HG02884 (cell line): ENCODE measurements at regions not wholly inside any gene's neighbourhood (a gene's known extent, or its start where the extent isn't known, plus 50 kb on each side); places are given as distances from the start of the nearest gene placed in this dataset.

Experiments used
- ATAC-seq: cut with Tn5 transposase; IDR thresholded peaks from one replicate; pipeline ENCODE4 v1.9.1; 2021; ENCODE audit warnings: mild to moderate bottlenecking, moderate library complexity; ENCODE audit not compliant: unreplicated experiment

- no peak for ATAC-seq
Measured at GRCh38 chr21:26784974-26785373, 60.2 kb downstream of the ADAMTS1 start.

GRCh38 chr21:26783466-26784195, 61.6 kb downstream of the ADAMTS1 start:
- ATAC-seq = no peak

- ATAC-seq = no peak
Measured at GRCh38 chr21:26782747-26783146, 62.5 kb downstream of the ADAMTS1 start.

- ATAC-seq = no peak
Measured at GRCh38 chr21:26782331-26782730, 62.9 kb downstream of the ADAMTS1 start.

GRCh38 chr21:26781331-26781730, 63.9 kb downstream of the ADAMTS1 start:
- ATAC-seq = no peak

GRCh38 chr21:26777166-26777565, 68.0 kb downstream of the ADAMTS1 start:
- ATAC-seq = no peak

- ATAC-seq = no peak
Measured at GRCh38 chr21:26776310-26777021, 68.7 kb downstream of the ADAMTS1 start.

- ATAC-seq = no peak
Measured at GRCh38 chr21:26773058-26773457, 72.2 kb downstream of the ADAMTS1 start.

- ATAC-seq = no peak
Measured at GRCh38 chr21:26769613-26770188, 75.5 kb downstream of the ADAMTS1 start.

GRCh38 chr21:26766826-26767325, 78.3 kb downstream of the ADAMTS1 start:
- ATAC-seq = no peak

GRCh38 chr21:26761174-26761915, 83.9 kb downstream of the ADAMTS1 start:
- no peak for ATAC-seq

GRCh38 chr21:26759731-26760130, 85.5 kb downstream of the ADAMTS1 start:
- no peak for ATAC-seq

- ATAC-seq = no peak
Measured at GRCh38 chr21:26758083-26758880, 86.9 kb downstream of the ADAMTS1 start.

- ATAC-seq = no peak
Measured at GRCh38 chr21:26756491-26757159, 88.6 kb downstream of the ADAMTS1 start.

GRCh38 chr21:26754853-26755252, 90.4 kb downstream of the ADAMTS1 start:
- no peak for ATAC-seq

- ATAC-seq = no peak
Measured at GRCh38 chr21:26753822-26754221, 91.4 kb downstream of the ADAMTS1 start.

- ATAC-seq = no peak
Measured at GRCh38 chr21:26752849-26753248, 92.4 kb downstream of the ADAMTS1 start.

- no peak for ATAC-seq
Measured at GRCh38 chr21:26751305-26751704, 93.9 kb downstream of the ADAMTS1 start.

GRCh38 chr21:26748066-26748465, 97.1 kb downstream of the ADAMTS1 start:
- no peak for ATAC-seq

- ATAC-seq = no peak
Measured at GRCh38 chr21:26747216-26747615, 98.0 kb downstream of the ADAMTS1 start.
